ENCODE measurements at regions not wholly inside any gene's neighbourhood (a gene's known extent, or its start where the extent isn't known, plus 50 kb on each side); places are given as distances from the start of the nearest gene placed in this dataset.

- Histone ChIP-seq H2BK12ac (ENCODE audit: low read depth, low read length) (no peak overlapping the region), H3K56ac (replicated peaks; ENCODE audit: insufficient read length, low read depth, low read length) (no peak overlapping the region), H3K23ac (ENCODE audit: insufficient read length) (no peak overlapping the region), H2BK20ac (ENCODE audit: low read length) (no peak overlapping the region), H3K79me2 (ENCODE audit: control insufficient read depth in 1 of 2, insufficient read depth in 2 of 2, low read length in 2 of 2) (no peaks in the 10 kb centered on the region), H3K4me3 (ENCODE audit: extremely low read depth in 1 of 4, insufficient read depth in 2 of 4, low read depth in 3 of 4, low read length in 4 of 4) (no peak overlapping the region), H3K9me3 (ENCODE audit: insufficient read depth in 2 of 2, low read depth in 1 of 2, low read length in 1 of 2) (no peaks in the 10 kb centered on the region), H3K27me3 (replicated peaks in 1 of 4; ENCODE audit: control insufficient read depth in 3 of 4, extremely low read depth in 1 of 4, insufficient read depth in 3 of 4, low read length in 3 of 4) (no peaks in the 10 kb centered on the region; a peak in 1 of 7 replicates), H3K4ac (replicated peaks; ENCODE audit: insufficient read length, low read depth, low read length) (no peak overlapping the region), H3K27ac (ENCODE audit: low read depth, low read length) (no peak overlapping the region), H3K4me2 (ENCODE audit: insufficient read depth in 1 of 2, low read depth in 2 of 2, low read length in 2 of 2) (no peak overlapping the region), H3K23me2 (ENCODE audit: low read depth, low read length) (peaks cover 2% of the 10 kb centered on the region; the same call in 1 of the 2 replicates), H4K5ac (ENCODE audit: insufficient read length, low read depth, low read length) (no peak overlapping the region), H3K4me1 (replicated peaks in 1 of 4; ENCODE audit: control insufficient read depth in 3 of 4, insufficient read depth in 4 of 4, low read length in 3 of 4) (no peaks in the 10 kb centered on the region), H3K18ac (ENCODE audit: extremely low read depth, low read length) (no peak overlapping the region), H2BK120ac (replicated peaks; ENCODE audit: low read depth, low read length) (no peak overlapping the region), H2BK15ac (ENCODE audit: low read length) (no peak overlapping the region), H3K14ac (ENCODE audit: insufficient read length) (no peak overlapping the region), H4K20me1 (replicated peaks in 1 of 2; ENCODE audit: control insufficient read depth in 1 of 2, insufficient read depth in 2 of 2, low read length in 2 of 2) (no peaks in the 10 kb centered on the region), H3K9ac (replicated peaks in 1 of 4; ENCODE audit: extremely low read depth in 1 of 4, low read depth in 3 of 4, low read length in 3 of 4) (no peak overlapping the region), H3K79me1 (ENCODE audit: low read depth, low read length) (no peaks in the 10 kb centered on the region), H4K91ac (replicated peaks; ENCODE audit: insufficient read length, low read length) (no peak overlapping the region), H2BK5ac (ENCODE audit: low read depth, low read length) (no peak overlapping the region), H4K8ac (ENCODE audit: extremely low read depth, insufficient read depth, low read length) (no peak overlapping the region), H2AFZ (ENCODE audit: low read length) (no peak overlapping the region), H3K36me3 (ENCODE audit: control insufficient read depth in 2 of 4, insufficient read depth in 4 of 4, low read length in 3 of 4) (no peaks in the 10 kb centered on the region), H2AK5ac (ENCODE audit: low read depth, low read length) (no peak overlapping the region)
- FAIRE-seq = no peak
- DNase-seq (ENCODE audit: low read depth in 1 of 2, low spot score in 2 of 2) = no peak
- WGBS, 2 experiments (ENCODE audit: extremely low coverage in 1 of 2, insufficient coverage in 1 of 2, insufficient read length in 1 of 2, insufficient replicate concordance in 2 of 2, low coverage in 1 of 2, low lambda C conversion rate in 2 of 2, missing lambda C conversion rate in 1 of 2) = 84% methylated on average over 4 of the region's 4 CpGs; no CpG with 5 or more reads in 1 of the 2 experiments
- ChIA-PET CTCF (ENCODE audit: partially characterized antibody) (interaction anchor here (1.2 to 3.2 kb wide), 6 partner anchors 9 to 113 kb away, joined by 3 to 12 read pairs (median 6); no protein-coding TSS in a partner anchor), POLR2A (ENCODE audit: partially characterized antibody) (interaction anchor here (1.1 kb wide), 1 partner anchor 23 kb away, joined by 3 read pairs; no protein-coding TSS in a partner anchor)
- TF ChIP-seq MAX (IDR thresholded peaks at IDR 0.05) (no peak), CTCF (IDR thresholded peaks at IDR 0.05; ENCODE audit: control extremely low read depth in 1 of 3, insufficient read depth in 1 of 3, low read depth in 1 of 3, low read length in 3 of 3) (no peak), CBX5 (IDR thresholded peaks at IDR 0.05; ENCODE audit: low read depth, low read length) (no peak), TEAD4 (IDR thresholded peaks at IDR 0.05; ENCODE audit: low read depth, low read length) (no peak), PHF8 (conservative IDR thresholded peaks at IDR 0.05; ENCODE audit: low read depth, low read length) (no peak), RNF2 (IDR thresholded peaks at IDR 0.05; ENCODE audit: borderline replicate concordance, low read depth, low read length, missing control alignments, poor library complexity, severe bottlenecking) (no peak), CEBPB (IDR thresholded peaks at IDR 0.05; ENCODE audit: low read depth, low read length) (no peak), SAP30 (IDR thresholded peaks at IDR 0.05; ENCODE audit: insufficient read depth, insufficient replicate concordance, low read length) (no peak), NRF1 (IDR thresholded peaks at IDR 0.05; ENCODE audit: low read depth, low read length) (no peak), POU5F1 (IDR thresholded peaks at IDR 0.05; ENCODE audit: low read depth, low read length) (no peak), SIN3A (conservative IDR thresholded peaks at IDR 0.05 in 1 of 2, IDR thresholded peaks at IDR 0.05 in 1 of 2; ENCODE audit: low read depth in 1 of 2, low read length in 2 of 2) (no peak)
Observed at GRCh38 chr5:133897431-133897830, 71.0 kb downstream of the C5orf15 start.
